Heart left ventricle (tissue), 13 donors: ENCODE measurements at regions not wholly inside any gene's neighbourhood (a gene's known extent, or its start where the extent isn't known, plus 50 kb on each side); places are given as distances from the start of the nearest gene placed in this dataset.

Experiments
- CTCF ChIP-seq, 12 donors: fragments of 200-600 bp; sonication (generic) in 4 of 12; IDR thresholded peaks; one replicate each; pipeline versions ENCODE4 v1.5.0 to v1.8.0; 2018 to 2022; ENCODE audit warnings: antibody characterized with exemption in 12 of 12, mild to moderate bottlenecking in 5 of 12
- POLR2A ChIP-seq, 2 donors: fragments of 450-650 bp; IDR thresholded peaks; one replicate each; pipeline ENCODE4 v1.6.1; 2017; ENCODE audit warnings: antibody characterized with exemption in 2 of 2, mild to moderate bottlenecking in 2 of 2, moderate library complexity in 2 of 2
- donor health status: ischemic (EF 13 %, LVEDD 7.1; RV severe dilation, severe dysfunction).
- donor health status: DM: no; HTN: yes; CAD: no.
- donor health status: DM: no; HTN: no; CAD: no.
- donor health status: ischemic (EF 25% LVEDD 6.9; RV normal size, moderate dysfunction).
- donor health status: ischemic (EF 25% LVEDD 5.7; RV mildly dilated, moderate dysfunction).
- donor health status: ischemic (EF 35%, LVEDD 5.7; RV mildly dilated, moderate dysfunction).
- donor health status: nonischemic (EF 11% LVEDD 7.7; RV severe dilation, severe dysfunction).
- donor health status: DM: yes; HTN: yes; CAD: no.
- donor health status: PGD.
- donor health status: ischemic (EF 29% LVEDD 5.4; RV normal size, mild dysfunction).
- donor health status: nonischemic (EF 23%, LVEDD 6.1; RV moderate dilation, normal function).

DNA sequence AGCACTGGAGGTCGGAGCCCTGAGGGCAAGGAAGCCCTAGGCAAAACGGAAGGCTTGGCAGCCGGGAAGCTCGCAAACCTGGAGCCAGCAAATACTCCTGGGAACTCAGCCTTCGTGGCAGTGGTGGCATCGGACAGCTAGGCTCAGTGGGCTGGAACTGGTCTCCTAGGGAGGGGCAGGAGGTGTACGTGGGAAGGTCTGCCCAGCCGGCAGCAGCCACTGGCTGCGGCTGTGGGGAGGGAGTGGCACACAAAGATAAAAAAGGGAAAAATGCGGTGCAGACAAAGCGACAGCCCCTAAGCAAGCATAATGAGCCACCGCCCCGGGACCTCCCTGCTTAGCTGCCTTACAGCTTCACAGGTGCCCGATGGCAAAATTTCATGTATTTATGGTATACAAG lies 125.2 kb upstream of the KDM5D start:
- TF ChIP-seq CTCF (IDR thresholded peaks at IDR 0.05) (no peak), POLR2A (IDR thresholded peaks at IDR 0.05) (no peak)
